ENCODE measurements at regions not wholly inside any gene's neighbourhood (a gene's known extent, or its start where the extent isn't known, plus 50 kb on each side); places are given as distances from the start of the nearest gene placed in this dataset.

DNA sequence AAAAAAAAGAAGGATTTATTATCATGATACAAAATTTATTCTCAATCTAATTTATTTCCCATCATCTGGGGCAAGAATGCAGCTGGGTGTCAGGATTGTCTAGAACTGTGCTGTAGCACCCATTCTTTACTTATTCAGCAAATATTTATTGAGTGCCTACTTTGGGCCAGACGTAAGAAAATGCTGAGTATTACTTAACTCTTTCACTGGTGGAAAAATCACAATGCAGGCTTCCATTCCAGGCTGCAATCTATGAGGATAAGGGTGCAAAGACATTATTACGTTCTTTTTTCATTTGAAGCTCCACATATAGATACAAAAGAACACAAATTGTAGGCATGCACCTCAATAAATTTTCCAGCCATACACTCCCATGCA lies 86.0 kb upstream of the CDKN3 start:
- peaks cover 22% of the 10 kb centered on the region for H3K4me1 Mint-ChIP-seq (ENCODE audit: unreplicated experiment)
- H3K27me3 Mint-ChIP-seq = peaks cover 11% of the 10 kb centered on the region
- peaks cover 6% of the 10 kb centered on the region for H3K9me3 Mint-ChIP-seq
- DNase-seq (ENCODE audit: extremely low spot score, unreplicated experiment) = no peak
- H3K4me3 Mint-ChIP-seq = no peak overlapping the region
- H3K36me3 Mint-ChIP-seq = no peaks in the 10 kb centered on the region
- H3K27ac Mint-ChIP-seq = no peak overlapping the region
- TF ChIP-seq, protein P1, sequence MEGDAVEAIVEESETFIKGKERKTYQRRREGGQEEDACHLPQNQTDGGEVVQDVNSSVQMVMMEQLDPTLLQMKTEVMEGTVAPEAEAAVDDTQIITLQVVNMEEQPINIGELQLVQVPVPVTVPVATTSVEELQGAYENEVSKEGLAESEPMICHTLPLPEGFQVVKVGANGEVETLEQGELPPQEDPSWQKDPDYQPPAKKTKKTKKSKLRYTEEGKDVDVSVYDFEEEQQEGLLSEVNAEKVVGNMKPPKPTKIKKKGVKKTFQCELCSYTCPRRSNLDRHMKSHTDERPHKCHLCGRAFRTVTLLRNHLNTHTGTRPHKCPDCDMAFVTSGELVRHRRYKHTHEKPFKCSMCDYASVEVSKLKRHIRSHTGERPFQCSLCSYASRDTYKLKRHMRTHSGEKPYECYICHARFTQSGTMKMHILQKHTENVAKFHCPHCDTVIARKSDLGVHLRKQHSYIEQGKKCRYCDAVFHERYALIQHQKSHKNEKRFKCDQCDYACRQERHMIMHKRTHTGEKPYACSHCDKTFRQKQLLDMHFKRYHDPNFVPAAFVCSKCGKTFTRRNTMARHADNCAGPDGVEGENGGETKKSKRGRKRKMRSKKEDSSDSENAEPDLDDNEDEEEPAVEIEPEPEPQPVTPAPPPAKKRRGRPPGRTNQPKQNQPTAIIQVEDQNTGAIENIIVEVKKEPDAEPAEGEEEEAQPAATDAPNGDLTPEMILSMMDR (conservative IDR thresholded peaks at IDR 0.05) = no peak

DNA sequence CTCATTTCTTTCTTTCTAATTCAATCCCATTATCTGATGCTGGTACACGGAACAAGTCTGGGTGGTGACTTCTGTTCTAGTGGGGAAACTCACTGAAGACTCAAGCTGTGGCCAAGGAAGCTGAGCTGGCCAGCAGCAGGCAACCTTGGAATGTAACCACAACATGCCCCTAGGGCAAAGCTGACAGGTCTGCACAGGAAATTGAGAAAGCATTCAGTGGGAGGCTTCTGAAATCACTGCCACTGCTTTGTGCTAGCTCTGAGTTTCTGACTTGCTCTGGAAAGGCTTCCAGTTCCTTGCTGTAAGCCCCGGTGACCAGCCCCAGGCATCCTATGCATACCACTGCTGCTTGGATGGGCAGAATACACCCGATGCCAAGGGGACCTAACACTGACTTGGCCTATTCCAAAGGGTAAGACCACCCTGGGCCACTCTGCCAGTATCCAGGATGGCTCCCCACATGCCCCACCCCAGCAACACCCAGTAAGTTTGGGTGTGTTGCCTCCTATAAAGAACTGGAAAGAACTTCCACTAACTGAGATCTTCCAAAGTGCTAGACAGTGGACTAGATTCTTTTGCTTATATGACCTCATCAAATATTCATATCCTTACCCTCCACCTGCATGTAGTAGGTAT lies 84.5 kb upstream of the CDKN3 start:
- peaks cover 4% of the 10 kb centered on the region for H3K27me3 Mint-ChIP-seq
- no peak for DNase-seq (ENCODE audit: extremely low spot score, unreplicated experiment)
- no peaks in the 10 kb centered on the region for H3K36me3 Mint-ChIP-seq
- TF ChIP-seq, protein P1 (conservative IDR thresholded peaks at IDR 0.05) = no peak
- peaks cover 23% of the 10 kb centered on the region for H3K4me1 Mint-ChIP-seq (ENCODE audit: unreplicated experiment)
- H3K4me3 Mint-ChIP-seq = no peak overlapping the region
- no peak overlapping the region for H3K27ac Mint-ChIP-seq
- peaks cover 6% of the 10 kb centered on the region for H3K9me3 Mint-ChIP-seq

DNA sequence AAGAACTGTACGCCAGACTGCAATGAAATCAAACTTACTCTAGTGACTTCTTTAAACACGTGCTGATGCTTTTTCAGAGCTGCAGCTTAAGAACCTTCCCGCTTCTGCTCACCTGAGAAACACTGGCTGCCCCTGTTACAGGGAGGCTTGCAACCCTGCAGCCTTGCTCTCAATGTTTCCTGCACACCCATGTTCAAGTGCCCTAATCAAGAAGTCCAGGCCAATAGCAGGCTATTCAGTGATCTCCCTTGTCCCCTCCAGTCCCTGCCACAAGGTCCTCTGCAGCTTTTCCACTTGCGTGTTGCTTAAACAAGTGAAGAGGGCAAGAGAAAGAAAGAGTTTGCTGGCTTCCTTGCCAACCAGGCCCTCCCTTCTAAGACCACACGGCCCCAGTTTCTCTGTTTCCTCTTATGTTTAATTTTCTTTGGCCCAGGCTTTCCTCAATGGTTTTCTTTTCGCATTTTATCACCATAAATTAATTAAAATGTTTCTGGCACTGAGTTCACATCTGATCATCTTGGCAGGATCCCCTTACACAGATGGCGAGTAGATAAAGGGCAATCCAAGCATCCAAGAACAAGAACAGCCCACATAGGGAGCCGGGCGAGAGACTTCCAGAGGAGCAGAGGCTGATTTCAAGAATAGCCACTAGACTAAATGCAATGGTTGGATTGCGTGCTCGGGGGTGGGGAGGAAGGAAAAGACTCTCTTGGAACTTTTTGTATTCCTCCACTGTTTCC lies 82.3 kb upstream of the CDKN3 start:
- DNase-seq (ENCODE audit: extremely low spot score, unreplicated experiment) = no peak
- TF ChIP-seq, protein P1 (conservative IDR thresholded peaks at IDR 0.05) = no peak
- Mint-ChIP-seq H3K27me3 (peaks cover 4% of the 10 kb centered on the region), H3K9me3 (peaks cover 6% of the 10 kb centered on the region), H3K4me1 (ENCODE audit: unreplicated experiment) (peaks cover 35% of the 10 kb centered on the region), H3K27ac (no peak overlapping the region), H3K36me3 (no peaks in the 10 kb centered on the region), H3K4me3 (no peak overlapping the region)

DNA sequence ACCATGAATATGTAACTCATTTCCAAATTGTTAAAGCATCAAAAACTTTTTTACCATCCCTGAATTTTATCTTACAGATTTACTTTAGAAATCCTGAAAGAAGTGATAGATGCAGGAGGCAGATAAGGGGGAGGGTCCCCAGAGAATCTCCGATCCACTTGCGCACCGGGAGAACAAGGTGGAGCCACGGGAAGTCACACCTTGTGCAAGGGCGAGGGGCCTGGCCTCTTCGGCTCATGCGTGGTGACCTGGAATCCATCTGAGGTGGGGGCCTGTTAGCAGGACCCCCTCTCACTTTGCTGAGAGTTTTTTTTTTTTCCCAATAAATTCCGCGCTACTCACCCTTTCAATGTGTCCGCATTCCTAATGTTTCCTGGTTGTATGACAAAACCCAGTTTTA lies 80.2 kb upstream of the CDKN3 start:
- peaks cover 4% of the 10 kb centered on the region for H3K27me3 Mint-ChIP-seq
- no peaks in the 10 kb centered on the region for H3K36me3 Mint-ChIP-seq
- peaks cover 36% of the 10 kb centered on the region for H3K4me1 Mint-ChIP-seq (ENCODE audit: unreplicated experiment)
- DNase-seq (ENCODE audit: extremely low spot score, unreplicated experiment) = no peak
- TF ChIP-seq, protein P1 (conservative IDR thresholded peaks at IDR 0.05) = no peak
- no peak overlapping the region for H3K4me3 Mint-ChIP-seq
- H3K27ac Mint-ChIP-seq = no peak overlapping the region
- H3K9me3 Mint-ChIP-seq = peaks cover 6% of the 10 kb centered on the region

DNA sequence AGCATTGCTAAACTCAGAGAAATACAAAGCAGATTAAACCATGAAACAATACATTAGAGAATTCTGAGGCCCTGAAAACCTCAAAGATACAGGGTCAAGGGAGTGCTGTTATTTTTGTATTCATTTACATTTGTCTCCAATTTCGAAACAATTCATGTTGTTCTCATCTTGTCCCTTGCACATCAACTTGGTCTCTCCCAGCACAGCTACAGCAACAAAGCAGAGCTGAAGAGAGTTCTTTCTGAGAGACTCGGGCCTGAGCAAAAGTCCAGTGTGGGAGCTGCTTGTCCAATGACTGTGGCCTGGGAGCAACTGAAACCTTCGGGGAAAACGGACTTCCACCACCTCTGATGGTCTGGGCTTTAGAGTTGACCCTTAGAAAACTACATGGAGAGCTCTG lies 79.4 kb upstream of the CDKN3 start:
- Mint-ChIP-seq H3K4me1 (ENCODE audit: unreplicated experiment) (peaks cover 38% of the 10 kb centered on the region), H3K27me3 (peaks cover 4% of the 10 kb centered on the region), H3K9me3 (no peaks in the 10 kb centered on the region), H3K36me3 (no peaks in the 10 kb centered on the region), H3K27ac (no peak overlapping the region), H3K4me3 (no peak overlapping the region)
- TF ChIP-seq, protein P1 (conservative IDR thresholded peaks at IDR 0.05) = no peak
- no peak for DNase-seq (ENCODE audit: extremely low spot score, unreplicated experiment)
